UCSD-AML1 (cell line): ENCODE measurements at regions not wholly inside any gene's neighbourhood (a gene's known extent, or its start where the extent isn't known, plus 50 kb on each side); places are given as distances from the start of the nearest gene placed in this dataset.
"Not testable (repeated sequence)": the region's sequence is repeated elsewhere in the genome, so short reads cannot be mapped to it uniquely, and the experiment has no call there.

Source experiments
- DNase-seq: peaks from one replicate; lab custom pipeline; 2025; ENCODE audit not compliant: unreplicated experiment; lab: John Stamatoyannopoulos, UW

- DNase-seq = no peak
These were observed 52.8 kb upstream of the IL1RAPL2 start for GRCh38 chrX:104513162-104513561.

DNA sequence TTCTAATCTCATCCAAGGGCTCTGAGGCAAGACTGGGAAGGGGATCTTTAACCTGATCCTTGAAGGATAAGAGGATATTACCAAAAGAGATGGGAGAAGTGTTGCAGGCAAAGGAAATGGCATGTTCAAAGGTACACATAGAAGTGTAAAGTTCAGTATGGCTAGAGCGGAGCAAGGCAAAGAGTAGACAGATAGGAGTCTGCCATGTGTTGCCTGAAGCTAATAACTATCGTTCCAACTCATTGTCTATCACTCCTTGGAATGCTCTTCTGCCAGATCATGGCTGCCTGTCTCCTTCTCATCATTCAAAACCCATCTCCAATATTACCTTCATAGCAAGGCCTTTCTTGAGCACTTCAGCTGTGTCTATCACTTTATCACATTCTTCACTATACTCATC lies 55.2 kb upstream of the IL1RAPL2 start:
- no peak for DNase-seq

- DNase-seq = no peak
These were observed 63.5 kb upstream of the IL1RAPL2 start for GRCh38 chrX:104502460-104502859.

- DNase-seq = no peak
These were observed 77.2 kb upstream of the IL1RAPL2 start for GRCh38 chrX:104488811-104489210.

DNA sequence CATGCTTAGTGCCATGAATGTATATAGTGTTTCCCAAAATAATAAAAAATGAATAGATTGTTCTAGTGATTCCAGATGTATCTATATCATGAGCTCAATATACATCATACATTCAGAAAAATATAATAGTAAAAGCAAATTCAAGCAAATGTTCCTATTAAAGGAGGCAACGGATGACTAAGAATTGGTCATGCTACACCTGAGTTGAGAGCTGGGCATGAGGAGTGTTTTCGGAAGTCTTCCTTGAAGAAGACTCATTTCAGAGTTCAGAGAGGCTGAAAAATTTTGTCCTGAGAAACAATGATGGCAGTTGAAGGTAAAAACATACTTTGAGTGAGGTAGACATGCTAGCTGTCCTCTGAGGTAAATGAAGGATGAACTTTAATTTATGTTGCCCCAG lies 79.3 kb upstream of the IL1RAPL2 start:
- DNase-seq = no peak

GRCh38 chrX:104482757-104483156 lies 83.2 kb upstream of the IL1RAPL2 start:
- no peak for DNase-seq

DNA sequence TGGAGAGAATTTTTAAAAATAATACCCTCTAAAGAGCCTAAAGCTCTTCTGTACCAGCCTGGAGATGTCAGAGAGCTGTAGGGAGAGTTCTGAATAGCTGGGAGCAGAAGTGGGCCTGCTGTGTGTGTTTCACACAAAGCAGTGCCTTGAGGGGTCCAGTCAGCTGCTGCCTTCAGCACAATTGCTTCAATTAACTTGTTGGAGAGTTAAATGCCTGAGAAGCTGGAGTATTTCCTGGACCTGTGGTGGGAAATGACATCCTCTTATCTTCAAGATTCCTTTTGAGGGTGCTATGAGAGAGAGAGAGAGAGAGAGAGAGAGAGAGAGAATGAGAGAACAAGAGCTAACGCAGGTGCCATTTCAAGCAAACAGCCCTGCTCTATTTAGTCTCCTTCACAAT lies 96.2 kb upstream of the IL1RAPL2 start:
- DNase-seq = no peak

DNA sequence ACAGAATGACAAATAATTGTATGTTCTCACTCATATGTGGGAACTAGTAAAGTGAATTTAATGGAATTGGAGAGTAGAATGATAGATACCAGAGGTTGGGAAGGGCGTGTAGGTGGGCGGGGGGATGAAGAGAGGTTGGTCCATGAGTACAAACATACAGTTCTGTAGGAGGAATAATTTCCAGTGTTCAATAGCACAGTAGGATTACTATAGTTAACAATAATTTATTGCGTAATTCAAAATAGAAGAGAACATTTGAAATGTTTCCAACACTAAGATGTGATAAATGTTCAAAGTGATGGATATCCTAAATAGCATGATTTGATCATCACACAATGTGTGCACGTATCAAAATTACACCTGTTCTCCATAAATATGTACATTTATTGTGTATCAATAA lies 106.2 kb upstream of the IL1RAPL2 start:
- DNase-seq = no peak

GRCh38 chrX:104457130-104457529 lies 108.9 kb upstream of the IL1RAPL2 start:
- not testable (repeated sequence) for DNase-seq

DNA sequence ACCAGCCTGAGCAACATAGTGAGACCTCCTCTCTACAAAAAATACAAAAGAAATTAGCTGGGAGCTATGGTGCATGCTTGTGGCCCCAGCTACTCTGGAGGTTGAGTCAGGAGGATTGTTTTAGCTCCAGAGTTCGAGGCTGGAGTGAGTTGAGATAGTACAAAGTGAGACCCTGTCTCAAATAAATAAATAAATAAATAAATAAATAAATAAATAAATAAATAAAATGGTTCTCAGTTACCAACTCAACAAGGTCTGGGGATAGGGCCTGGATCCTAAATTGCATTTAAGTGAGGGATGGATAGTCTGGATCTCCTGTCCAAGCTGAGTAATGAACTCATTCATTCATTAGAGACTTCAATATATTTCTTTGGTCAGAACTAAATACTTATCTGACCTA lies 115.7 kb upstream of the IL1RAPL2 start:
- DNase-seq = no peak

GRCh38 chrX:104445591-104445990 lies 120.4 kb upstream of the IL1RAPL2 start:
- DNase-seq = no peak

- no peak for DNase-seq
These were observed 130.8 kb upstream of the IL1RAPL2 start for GRCh38 chrX:104435249-104435648.

DNA sequence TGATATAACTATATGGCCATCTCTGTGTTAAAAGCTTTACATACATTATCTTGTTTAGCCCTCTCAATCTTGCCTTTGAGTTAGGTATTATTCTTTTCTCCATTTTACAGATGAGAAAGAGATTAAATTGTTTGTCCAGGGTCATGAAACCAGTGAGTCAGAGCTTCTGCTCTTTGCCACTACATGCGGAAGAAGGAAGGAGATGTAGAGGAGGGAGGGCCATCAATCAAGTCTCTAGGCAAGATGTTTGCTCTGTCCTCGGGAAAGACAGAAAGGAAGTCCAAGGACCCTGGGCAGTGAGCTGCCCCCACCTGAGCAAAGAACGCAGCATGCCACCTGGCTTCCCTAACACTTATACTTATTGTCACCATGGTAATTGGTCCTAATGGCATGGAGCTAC lies 133.7 kb upstream of the IL1RAPL2 start:
- no peak for DNase-seq

DNA sequence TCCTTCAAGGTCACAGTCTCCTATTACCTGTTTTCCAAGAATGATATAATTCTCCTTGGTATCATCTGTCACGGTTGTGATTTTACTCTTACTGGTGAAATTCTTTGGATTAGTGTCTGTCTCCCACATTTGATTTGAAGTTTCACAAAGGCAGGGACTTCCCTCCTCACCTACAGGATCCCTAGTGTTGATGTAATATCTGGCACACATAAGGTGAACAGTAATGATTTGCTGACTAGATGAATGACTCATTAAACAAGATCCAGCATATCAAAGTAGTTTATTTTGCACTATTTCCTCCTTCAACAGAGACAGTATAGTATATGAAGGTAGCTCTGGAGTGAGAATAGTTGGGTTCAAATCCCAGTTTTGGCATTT lies 135.3 kb upstream of the IL1RAPL2 start:
- DNase-seq = no peak

GRCh38 chrX:104430072-104430741 lies 135.8 kb upstream of the IL1RAPL2 start:
- no peak for DNase-seq

DNA sequence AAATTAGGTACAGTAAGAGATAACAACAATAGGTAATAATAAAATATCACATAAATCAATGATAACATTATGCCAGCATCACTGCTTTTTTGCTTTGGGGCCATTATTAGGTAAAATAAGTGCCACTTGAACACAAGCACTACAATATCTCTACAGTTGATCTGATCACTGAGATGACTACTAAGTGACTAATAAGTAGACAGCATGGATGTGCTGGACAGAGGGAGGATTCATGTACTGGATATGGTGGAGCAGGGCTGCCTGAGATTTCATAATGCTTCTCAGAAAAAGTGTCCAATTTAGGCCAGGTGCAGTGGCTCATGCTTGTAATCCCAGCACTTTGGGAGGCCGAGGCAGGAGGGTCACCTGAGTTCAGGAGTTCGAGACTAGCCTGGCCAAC lies 137.8 kb upstream of the IL1RAPL2 start:
- no peak for DNase-seq

DNA sequence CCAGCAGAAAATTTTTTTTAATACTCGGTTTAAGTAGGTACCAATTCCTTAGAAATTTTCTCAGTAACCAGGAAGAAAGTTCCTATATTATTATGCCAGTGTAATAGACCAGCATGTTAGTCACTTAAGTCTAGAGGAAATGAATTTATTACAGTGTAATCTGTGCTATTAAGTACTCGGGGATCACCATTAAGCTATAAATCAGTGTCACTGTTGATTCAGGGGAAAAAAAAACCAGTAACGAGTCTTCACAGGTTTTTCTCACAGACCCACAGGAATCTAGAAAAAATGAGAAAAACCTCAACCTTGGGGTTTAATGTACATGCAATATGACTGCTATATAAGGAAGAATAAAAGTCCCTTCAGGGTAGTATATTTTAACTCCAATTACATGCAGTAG lies 138.3 kb upstream of the IL1RAPL2 start:
- no peak for DNase-seq

- no peak for DNase-seq
These were observed 138.9 kb upstream of the IL1RAPL2 start for GRCh38 chrX:104427073-104427472.

GRCh38 chrX:104420907-104421306 lies 145.1 kb upstream of the IL1RAPL2 start:
- DNase-seq = no peak

DNA sequence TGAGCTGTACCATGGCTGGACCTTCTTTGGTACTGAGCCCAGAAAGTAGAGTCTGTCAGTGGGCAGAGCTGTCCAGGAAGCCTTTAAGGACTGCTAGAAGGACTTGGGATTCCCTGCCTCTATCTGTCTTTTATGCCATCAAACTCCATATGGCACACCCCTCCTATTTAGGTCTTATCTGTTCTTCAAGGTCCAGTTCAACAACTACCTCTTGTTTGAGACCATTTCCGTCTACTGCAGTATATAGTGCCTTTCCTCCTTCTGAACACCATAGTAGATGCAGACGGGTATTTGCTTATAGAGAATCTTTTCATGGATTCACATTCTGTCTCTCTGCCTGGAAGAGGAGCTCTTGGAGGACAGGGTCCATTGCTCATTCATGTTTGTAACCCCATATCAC lies 146.1 kb upstream of the IL1RAPL2 start:
- DNase-seq = no peak

DNA sequence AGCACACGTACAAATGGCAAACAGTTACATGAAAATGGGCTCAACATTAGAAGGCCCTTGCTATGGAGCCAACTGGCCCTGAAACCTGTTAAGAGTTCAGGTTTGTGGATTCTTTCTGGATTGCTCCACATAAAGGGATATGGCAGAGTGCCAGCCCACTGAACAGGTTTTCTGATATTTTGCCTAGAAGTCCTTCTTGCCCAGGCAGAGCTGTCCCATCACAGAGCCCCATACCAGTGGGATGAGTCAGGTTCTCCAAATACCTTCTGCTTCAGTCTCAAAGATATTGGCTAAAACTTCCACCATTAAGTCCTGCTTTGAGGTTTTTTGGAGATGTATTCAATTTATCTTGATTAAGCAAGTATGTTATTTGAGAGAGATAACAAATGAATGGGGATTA lies 146.8 kb upstream of the IL1RAPL2 start:
- no peak for DNase-seq

- no peak for DNase-seq
These were observed 154.2 kb upstream of the IL1RAPL2 start for GRCh38 chrX:104411800-104412199.

GRCh38 chrX:104400387-104400786 lies 145.7 kb upstream of the ESX1 start:
- DNase-seq = no peak

DNA sequence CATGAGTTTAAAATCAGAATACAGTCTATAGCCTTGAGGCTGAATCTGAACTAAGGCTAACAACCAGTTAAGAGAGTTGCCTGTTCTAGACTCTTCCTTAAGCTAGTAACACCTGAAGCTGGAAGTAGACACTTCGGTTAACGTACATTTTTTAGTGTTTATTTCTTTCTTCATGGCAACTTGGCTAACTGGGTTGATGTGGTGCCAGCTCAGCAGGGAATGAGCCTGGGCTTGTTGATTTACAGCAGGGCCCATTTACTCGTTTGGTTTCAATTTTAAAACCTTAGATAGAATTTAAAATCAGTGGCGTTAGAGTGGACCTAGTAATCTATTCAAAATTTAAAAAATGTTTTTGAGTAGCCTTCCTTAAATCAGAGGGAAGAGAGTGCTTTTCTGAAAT lies 137.6 kb upstream of the ESX1 start:
- no peak for DNase-seq
